ENCODE measurements at regions not wholly inside any gene's neighbourhood (a gene's known extent, or its start where the extent isn't known, plus 50 kb on each side); places are given as distances from the start of the nearest gene placed in this dataset.
A peak's percentile ranks its signal among the peaks of the same experiment; 100 is the strongest.

DNA sequence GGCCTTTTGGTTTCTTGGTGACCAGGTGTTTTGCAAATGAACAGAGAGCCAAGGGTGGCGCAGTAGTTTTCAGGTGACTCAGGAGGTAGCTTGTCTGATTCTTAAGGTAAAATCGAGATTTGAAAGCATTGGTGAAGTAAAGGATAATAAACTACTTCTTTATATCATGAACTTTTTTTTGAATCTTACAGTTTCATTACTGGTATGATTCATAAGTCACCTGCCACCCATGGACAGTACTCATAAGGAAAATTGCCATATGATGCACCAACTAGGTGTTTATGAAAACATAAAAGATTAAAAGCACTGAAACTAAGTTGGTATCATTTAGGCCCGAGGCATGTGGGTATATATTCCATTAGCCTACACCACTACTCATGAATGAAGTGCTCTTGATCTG lies 84.1 kb upstream of the MGAT5 start:
- DNase-seq (ENCODE audit: low read depth): no peak

DNA sequence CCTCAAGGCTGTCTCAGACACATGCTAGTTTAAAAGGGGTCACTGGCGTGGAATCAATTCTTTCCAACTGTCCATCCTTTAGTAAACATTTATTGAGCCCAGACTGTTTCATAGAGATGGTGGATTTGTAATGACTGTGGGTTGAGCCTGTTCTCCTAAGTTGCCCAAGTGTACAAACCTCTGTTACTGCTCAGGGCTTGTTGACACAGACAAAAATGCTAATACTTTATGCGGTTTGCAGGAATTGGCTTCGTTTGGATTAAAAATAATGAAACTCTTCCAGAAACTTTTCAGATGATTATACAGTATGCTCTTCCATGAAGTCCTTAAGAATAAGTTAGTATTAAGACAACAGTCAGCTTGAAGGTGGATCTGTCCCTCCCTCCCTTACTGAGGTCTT lies 83.6 kb upstream of the MGAT5 start:
- no peak for DNase-seq (ENCODE audit: low read depth)

- DNase-seq (ENCODE audit: low read depth): no peak
Observed at GRCh38 chr2:134170700-134171099, 83.2 kb upstream of the MGAT5 start.

GRCh38 chr2:134173338-134174016 lies 80.4 kb upstream of the MGAT5 start:
- no peak for DNase-seq (ENCODE audit: low read depth)

DNA sequence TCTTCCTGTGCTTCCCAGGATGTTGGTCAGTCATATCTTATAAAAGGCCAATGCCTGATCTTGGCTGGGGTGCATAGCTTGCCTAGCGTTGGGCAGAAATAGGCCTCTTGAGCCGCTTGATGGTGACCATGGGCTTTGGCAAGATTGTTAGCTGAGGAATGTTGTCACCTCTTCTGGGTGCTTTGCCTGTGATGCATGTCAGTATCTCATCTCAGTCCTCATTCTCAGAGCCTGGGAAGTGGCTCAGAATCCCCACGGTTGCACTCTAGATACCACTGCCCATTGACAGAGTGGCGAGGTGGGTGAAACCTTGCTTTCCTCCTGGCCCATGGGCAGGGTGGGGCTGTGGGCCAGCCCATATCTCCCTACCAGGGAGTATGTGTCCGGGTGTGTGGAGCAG lies 79.2 kb upstream of the MGAT5 start:
- DNase-seq (ENCODE audit: low read depth): no peak

DNA sequence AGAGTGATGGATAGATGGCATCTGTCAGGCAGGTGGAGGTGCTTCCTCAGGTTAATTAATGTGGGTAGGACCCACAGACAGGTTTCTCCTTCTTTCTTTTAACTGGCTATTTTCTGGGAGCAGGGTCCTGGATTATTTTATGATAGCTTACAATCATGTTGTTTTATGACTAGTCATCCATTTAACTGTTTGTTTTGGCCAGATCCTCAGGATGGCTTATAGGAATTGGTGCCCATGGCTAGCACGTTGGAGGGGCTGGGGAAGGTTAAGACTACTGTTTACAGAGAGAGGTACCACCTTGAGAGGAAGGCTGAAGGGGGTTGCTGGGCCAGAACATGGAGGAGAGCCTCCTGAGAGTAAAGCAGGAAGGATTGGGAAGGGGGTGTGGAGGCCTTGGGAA lies 78.0 kb upstream of the MGAT5 start:
- no peak for DNase-seq (ENCODE audit: low read depth)

GRCh38 chr2:134177351-134177931 lies 76.4 kb upstream of the MGAT5 start:
- no peak for DNase-seq (ENCODE audit: low read depth)

DNA sequence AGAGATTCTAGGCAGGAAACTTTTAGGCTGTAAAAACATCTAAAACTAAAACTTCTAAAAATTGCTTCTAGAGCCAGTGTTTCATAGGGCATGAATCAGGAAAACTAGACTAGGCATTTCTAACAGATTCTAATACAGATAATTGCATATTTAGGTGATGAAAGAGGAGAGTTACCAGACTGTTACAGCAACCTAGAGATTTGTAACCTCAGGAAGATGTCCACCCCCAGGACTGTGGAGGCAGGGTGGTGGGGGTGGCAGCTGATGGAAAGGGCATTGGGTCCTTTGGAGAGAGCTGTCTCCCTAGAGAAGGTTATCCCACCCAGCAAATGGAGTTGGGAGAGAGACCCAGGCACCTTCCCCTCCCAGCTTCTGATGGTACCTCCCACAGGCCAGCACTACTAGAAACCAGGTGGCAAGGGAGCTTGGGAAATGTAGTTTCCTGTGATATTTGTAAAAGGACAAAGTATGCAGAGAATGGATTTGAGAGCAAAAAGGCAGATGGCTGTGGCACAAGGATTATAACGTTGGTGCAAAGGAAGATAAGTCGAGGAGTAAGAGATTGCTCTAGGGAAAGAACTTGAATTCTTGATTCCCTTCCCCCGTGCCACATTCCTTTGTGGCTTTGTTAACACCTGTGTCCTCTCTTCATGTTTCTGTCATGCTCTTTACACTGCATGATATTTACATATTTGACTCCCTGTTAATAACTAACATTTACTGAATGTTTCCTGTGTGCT lies 75.6 kb upstream of the MGAT5 start:
- DNase-seq (ENCODE audit: low read depth): no peak

DNA sequence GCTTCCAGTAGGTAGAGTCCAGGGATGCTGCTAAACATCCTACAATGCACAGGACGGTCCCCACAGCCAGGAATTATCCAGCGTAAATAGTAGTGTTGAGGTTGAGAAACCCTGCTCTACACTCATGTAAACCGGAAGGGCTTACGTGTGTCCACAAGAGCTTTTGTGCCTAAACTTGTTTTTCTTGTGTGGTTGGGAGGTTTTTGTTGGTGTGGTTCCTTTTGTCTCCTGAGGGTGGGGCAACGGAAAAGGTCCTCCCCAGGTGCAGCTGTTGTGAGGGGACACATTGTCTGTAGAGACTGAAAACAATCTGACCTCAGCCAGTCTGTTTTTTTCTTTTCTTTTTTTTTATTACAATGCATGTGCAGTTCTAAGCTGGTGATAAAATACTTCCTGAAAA lies 72.7 kb upstream of the MGAT5 start:
- no peak for DNase-seq (ENCODE audit: low read depth)

- DNase-seq (ENCODE audit: low read depth): no peak
Observed at GRCh38 chr2:134183679-134184078, 70.2 kb upstream of the MGAT5 start.

GRCh38 chr2:134185639-134186038 lies 68.2 kb upstream of the MGAT5 start:
- DNase-seq (ENCODE audit: low read depth): no peak

DNA sequence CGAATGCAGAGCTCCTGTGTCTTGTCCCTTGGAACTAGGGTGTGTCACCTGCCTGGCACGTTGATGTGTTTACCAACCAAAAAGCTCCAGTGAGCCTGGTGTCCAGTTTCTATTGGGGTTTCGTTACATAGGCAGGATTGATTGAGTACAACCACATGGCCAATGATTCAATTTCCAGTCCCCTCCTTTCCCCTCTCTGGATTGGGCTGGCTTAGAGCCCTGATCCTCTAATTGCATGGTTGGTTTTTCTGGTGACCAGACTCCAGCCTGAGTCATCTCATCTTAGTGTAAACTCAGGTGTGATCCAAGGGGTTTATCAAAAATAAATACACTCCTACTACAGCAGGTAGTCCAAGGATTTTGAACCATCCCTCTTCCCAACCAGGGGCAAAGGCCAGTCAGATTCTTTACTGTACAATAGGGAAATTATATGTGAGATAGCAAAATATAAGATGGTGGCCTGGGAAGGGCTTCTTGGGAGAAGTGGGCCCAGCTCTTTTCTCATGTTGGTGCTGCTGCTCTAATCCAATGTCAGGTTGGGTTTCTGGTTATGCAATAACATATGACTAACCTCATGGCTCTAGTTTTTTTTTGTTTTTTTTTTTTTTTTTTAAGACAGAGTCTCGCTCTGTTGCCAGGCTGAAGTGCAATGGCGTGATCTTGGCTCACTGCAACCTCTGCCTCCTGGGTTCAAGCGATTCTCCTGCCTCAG lies 64.7 kb upstream of the MGAT5 start:
- DNase-seq (ENCODE audit: low read depth): peak; percentile 46

DNA sequence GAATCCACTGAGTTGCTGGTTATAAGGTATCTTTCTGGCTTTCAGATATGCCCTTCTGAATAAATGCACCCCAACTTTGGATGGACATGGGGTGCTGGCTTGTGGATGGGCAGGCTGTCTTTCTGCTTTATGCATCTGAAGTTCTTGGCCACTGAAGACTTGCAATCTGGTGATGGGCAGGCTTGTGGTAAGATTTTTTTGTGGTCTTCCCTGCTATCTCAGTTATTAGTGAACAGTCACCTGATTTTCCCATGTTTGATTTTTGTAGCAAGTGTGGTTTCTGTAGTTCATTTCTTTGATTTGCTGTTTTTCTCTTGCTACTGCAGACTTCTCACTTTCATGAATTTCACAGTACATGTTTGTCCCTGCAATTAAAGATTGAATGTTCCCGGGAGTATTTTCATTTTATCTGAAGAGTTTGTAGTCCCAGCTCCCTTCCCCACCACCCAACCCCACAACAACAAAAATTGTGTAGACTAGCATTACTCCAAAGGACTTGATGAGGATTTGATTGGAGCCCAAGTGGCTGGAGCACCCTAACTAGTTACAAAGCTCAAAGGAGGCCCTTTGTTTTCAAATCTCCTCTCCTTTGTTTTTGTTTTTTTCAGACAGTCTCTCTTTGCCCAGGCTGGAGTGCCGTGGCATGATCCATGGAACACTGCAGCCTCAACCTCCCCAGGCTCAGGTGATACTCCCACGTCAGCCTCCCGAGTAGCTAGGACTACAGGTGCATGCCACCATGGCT lies 63.6 kb upstream of the MGAT5 start:
- no peak for DNase-seq (ENCODE audit: low read depth)

- DNase-seq (ENCODE audit: low read depth): no peak
Observed at GRCh38 chr2:134190807-134191203, 63.1 kb upstream of the MGAT5 start.

DNA sequence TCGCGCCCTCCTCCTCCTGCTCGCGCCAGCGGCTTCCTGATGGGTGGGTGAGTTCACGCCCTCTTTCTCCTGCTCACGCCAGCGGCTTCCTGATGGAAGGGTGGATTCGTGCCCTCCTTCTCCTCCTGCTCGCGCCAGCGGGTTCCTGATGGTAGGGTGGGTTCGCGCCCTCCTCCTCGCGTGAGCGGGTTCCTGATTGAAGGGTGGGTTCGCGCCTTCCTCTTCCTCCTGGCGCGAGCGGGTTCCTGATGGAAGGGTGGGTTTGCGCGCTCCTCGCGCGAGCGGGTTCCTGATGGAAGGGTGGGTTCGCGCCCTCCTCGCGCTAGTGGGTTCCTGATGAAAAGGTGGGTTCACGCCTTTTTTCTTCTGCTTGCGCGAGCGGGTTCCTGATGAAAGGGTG lies 62.0 kb upstream of the MGAT5 start:
- no peak for DNase-seq (ENCODE audit: low read depth)

GRCh38 chr2:134193006-134193405 lies 60.9 kb upstream of the MGAT5 start:
- DNase-seq (ENCODE audit: low read depth): peak; percentile 43

GRCh38 chr2:134194519-134194918 lies 59.4 kb upstream of the MGAT5 start:
- no peak for DNase-seq (ENCODE audit: low read depth)

GRCh38 chr2:134195341-134195740 lies 58.5 kb upstream of the MGAT5 start:
- no peak for DNase-seq (ENCODE audit: low read depth)

DNA sequence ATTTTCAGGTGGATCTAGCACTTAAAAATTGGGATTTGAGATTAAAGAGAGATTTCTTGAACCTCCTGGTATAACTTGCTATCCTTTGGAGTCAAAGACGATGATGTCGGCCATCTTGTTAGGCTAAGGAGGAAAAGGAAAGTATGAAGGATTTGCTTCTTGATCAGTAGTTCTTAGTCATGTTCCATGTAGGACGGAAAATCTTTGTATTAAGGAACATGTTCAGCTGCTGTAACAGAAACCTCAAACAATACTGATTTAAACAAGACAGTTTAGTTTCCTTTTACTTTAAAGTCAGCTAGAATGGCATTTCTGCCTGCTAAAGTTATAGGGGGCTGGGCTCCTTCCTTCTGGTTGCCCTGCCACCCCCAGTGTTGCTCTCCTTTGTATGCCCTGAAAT lies 56.4 kb upstream of the MGAT5 start:
- no peak for DNase-seq (ENCODE audit: low read depth)

DNA sequence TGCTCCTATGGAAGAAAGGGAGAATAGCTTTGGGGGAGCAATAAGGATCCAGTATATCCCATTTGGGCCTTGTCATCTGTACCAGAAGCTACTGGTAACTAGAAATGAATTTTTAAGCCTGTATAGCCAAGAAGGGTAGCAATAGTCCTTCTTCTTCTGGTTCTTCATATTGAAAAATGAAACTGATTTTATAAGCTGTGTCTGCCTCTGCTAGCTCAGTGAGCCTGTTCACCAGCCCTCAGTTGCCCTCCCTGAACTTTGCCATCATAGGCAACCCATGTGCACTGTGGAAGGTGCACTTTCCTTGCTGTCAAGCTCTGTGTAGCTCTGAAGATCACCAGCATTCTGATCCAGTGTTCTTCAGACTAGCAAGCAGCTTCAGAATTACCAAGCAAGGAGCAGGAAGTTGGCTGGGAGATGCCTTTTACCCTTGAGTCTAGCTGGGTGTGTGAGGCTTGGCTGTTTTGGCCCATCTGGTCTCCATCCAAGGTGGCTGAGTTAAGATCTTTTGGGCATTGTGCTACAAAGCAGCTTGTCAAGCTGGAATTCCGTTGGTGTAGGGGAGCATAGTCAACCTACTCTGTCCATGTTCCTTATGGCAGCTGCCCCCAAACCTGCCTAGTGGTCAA lies 55.8 kb upstream of the MGAT5 start:
- no peak for DNase-seq (ENCODE audit: low read depth)

DNA sequence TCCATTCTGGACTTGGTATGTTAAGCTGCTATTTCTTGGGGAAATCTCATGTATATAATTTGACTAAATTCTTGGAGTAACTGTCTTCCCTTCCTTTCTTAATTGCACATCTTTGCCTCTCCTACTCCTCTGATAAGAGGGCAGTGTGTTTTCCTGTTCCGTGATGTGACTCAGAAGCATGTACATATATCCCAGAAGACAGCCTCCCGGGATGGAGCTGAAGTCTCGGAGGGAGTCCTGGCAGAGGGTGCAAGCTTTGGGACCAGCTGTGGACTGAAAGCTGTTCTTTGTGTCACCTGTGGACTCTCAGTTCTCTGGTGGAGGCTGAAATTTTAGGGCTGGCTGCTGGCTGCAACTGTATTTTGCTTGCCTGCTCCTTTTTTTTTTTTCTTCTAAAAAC lies 54.7 kb upstream of the MGAT5 start:
- DNase-seq (ENCODE audit: low read depth): no peak

All from Daoy (cell line).